ENCODE measurements at regions not wholly inside any gene's neighbourhood (a gene's known extent, or its start where the extent isn't known, plus 50 kb on each side); places are given as distances from the start of the nearest gene placed in this dataset.

DNA sequence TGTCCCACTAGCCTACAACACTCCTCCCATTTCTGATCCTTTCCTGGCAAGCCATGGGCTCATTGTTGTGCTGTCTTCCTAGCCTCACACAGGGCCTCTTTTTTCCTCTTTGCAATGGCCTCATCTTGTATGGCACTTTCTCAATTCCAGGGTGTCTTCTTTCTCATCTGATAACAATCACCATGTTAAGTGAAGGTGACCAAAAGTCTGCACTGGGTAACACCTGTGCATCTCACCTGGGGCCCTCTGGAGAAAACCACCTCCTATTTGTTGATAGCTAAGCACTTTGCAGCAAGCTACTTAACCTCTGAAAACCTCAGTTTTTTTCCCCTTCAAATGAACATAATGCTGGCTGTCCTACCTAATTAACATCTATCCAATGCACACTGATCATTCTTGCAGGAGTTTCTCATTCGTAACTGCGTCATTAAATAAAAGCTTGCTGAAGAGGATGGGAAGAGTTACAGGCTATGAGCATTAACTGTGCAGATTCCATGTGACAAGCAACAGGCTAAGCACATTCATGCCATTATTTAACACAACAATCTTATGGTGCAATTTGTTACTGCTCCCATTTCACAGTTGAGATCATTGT, 60.1 kb upstream of the STK32A start:
- TF ChIP-seq, protein P1, sequence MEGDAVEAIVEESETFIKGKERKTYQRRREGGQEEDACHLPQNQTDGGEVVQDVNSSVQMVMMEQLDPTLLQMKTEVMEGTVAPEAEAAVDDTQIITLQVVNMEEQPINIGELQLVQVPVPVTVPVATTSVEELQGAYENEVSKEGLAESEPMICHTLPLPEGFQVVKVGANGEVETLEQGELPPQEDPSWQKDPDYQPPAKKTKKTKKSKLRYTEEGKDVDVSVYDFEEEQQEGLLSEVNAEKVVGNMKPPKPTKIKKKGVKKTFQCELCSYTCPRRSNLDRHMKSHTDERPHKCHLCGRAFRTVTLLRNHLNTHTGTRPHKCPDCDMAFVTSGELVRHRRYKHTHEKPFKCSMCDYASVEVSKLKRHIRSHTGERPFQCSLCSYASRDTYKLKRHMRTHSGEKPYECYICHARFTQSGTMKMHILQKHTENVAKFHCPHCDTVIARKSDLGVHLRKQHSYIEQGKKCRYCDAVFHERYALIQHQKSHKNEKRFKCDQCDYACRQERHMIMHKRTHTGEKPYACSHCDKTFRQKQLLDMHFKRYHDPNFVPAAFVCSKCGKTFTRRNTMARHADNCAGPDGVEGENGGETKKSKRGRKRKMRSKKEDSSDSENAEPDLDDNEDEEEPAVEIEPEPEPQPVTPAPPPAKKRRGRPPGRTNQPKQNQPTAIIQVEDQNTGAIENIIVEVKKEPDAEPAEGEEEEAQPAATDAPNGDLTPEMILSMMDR (IDR thresholded peaks at IDR 0.05), result no peak
- TF ChIP-seq POLR2A (IDR thresholded peaks at IDR 0.05), result no peak
